Astrocyte of the cerebellum (primary cell): ENCODE measurements at regions not wholly inside any gene's neighbourhood (a gene's known extent, or its start where the extent isn't known, plus 50 kb on each side); places are given as distances from the start of the nearest gene placed in this dataset.

Experiments
- DNase-seq: peaks from one replicate; pipeline ENCODE4 v3.0.0-alpha.2; 2011; ENCODE audit warnings: low read depth
- H3K4me3 ChIP-seq: 2 replicates; pipeline ENCODE4 v1.5.1; 2011; ENCODE audit warnings: mild to moderate bottlenecking, low read depth, low read length, moderate library complexity
- in situ Hi-C: cut with HindIII; loops from 2 replicates; pipeline ENCODE4 v1.10.0; 2017; ENCODE audit warnings: low sequenced_read_pairs
- TF ChIP-seq, protein P1 (sequence below): IDR thresholded peaks from 2 replicates; pipeline ENCODE4 v1.5.1; 2012; ENCODE audit warnings: low read length, low read depth, moderate library complexity, mild to moderate bottlenecking; ENCODE audit errors: missing control alignments

DNA sequence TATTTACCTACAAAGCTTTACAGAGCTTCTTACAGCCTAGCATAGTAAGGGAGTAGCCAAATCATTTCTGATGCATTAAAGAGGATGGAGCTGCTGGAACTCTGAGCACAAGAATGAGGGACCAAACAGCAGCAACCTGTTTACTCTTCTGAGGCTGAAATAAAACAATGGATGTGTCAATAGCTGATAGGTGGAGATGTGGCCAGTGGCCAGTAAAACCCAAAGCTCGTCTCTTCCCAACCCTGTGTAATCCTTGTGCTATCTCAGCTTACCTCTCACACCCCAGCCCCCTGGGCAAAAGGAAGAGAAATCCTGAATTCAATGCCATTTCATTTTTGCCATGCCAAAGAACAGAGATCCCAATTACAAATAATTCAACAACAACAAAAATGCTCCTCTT, 446.7 kb upstream of the SMIM31 start:
- in situ Hi-C loops = no loop called here
- TF ChIP-seq, protein P1, sequence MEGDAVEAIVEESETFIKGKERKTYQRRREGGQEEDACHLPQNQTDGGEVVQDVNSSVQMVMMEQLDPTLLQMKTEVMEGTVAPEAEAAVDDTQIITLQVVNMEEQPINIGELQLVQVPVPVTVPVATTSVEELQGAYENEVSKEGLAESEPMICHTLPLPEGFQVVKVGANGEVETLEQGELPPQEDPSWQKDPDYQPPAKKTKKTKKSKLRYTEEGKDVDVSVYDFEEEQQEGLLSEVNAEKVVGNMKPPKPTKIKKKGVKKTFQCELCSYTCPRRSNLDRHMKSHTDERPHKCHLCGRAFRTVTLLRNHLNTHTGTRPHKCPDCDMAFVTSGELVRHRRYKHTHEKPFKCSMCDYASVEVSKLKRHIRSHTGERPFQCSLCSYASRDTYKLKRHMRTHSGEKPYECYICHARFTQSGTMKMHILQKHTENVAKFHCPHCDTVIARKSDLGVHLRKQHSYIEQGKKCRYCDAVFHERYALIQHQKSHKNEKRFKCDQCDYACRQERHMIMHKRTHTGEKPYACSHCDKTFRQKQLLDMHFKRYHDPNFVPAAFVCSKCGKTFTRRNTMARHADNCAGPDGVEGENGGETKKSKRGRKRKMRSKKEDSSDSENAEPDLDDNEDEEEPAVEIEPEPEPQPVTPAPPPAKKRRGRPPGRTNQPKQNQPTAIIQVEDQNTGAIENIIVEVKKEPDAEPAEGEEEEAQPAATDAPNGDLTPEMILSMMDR = no peak
- no peak overlapping the region for H3K4me3 ChIP-seq
- no peak for DNase-seq

DNA sequence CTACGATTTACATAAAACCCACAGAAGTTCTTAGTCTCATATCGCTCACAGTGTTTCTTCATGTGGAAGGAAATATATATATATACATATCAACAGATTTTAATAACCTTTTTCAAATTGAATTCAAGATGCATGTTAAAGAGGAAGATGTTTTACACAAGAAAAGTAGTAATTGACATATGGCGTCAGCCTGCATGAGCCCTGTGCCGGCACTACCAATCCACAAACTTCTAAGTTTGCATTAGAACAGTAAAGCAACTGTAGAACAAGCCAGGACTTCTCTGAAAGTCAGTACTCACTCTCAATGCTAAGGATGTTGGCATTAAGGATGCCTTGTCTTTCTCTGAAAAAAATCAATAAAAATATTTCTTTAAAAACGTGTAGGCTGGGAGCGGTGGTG, 441.3 kb upstream of the SMIM31 start:
- in situ Hi-C loops = no loop called here
- H3K4me3 ChIP-seq = no peak overlapping the region
- DNase-seq = no peak
- TF ChIP-seq, protein P1 = no peak

DNA sequence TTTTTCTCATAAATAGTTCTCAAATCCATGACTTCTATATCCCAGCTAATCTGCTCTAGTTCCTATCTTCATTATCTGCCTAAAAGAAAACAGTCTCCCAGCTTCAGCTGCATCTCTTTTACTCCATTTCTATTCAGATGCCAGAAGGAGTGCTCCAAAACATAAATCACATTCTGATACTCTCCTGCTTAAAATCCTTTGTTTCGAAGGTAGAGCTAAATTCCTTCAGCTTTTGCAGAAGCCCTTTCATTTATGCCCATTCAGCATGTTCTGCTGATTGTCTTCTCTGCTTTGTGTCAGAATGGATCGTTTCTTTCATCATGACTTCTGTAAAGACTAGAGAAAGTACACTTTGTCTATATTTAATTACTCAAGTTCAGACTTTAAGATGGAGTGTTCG, 440.1 kb upstream of the SMIM31 start:
- TF ChIP-seq, protein P1 = no peak
- in situ Hi-C loops = no loop called here
- DNase-seq = no peak
- no peak overlapping the region for H3K4me3 ChIP-seq

DNA sequence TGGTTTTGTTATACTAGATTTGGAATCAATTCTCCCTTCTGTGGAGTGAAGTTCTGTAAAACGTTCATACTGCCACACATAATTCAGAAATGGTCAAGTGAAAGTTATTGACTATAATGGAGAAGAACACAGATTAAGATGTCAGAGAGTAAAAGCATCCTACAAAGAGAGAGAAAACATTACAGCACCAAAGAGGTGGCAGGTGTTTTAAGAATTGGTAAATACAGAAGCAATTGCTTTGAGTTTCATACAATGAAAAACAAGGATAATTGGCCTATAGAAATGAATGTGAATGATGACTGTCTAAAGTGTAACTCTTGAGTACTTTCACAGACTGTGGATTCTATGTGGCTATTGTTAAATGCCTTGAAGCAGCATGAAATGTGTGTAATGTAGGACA, 435.6 kb upstream of the SMIM31 start:
- in situ Hi-C loops = no loop called here
- no peak overlapping the region for H3K4me3 ChIP-seq
- TF ChIP-seq, protein P1 = no peak
- DNase-seq = no peak

DNA sequence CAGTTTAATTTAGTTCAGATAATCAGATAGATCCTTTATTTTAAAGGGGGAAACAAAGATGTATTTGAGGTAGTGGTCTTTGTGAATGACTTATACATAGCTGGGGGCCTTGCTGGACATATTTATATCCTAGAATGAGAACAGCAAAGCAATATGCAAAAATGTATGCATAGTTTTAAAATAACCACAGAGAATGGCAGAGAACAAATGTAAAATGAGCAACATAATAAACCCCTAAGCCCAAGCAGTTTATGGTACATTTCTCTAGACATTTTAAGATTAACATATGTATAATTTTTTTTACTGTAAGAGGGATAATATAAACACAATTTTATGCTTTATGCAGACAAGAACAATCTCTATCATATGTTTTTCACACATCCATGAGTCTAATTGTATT, 434.2 kb upstream of the SMIM31 start:
- in situ Hi-C loops = no loop called here
- TF ChIP-seq, protein P1 = no peak
- DNase-seq = no peak
- no peak overlapping the region for H3K4me3 ChIP-seq

DNA sequence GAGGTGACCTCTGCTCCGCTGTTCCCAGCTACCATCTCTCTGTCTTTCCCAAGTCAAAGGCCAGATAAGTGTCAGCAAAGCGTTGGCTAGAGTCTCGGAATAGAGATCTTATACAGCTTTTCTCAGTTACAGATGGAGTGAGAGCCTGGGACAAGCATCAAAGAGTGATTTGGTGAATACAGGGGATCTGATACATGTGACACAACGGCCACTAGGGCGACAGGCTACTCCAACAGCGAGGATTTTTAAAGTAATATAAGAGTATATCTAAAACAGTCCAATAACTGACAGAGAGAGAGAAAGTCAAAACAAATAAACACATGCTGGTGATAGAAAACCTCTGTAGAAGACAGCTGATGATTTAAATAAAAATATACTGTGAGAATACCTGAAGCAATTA, 433.1 kb upstream of the SMIM31 start:
- TF ChIP-seq, protein P1 = no peak
- no peak for DNase-seq
- in situ Hi-C loops = no loop called here
- no peak overlapping the region for H3K4me3 ChIP-seq

DNA sequence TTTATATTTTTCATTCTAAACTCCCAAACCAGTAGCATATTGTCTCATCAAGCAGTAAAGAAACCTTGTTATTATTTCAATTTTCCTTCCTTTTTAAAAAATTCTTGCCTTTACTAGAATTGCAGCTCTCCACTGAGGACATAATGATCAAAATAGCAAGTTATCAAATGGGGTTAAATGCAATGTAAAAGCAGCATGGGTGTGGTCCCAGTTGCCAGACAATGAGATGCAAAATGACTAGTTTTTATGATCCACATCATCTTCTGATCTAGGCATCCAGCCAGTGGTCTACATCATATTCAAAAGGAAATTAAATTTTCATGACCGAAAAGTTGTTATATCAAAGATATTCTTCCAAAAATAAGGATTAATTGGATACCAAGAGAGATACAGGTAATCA, 427.9 kb upstream of the SMIM31 start:
- DNase-seq = no peak
- in situ Hi-C loops = no loop called here
- TF ChIP-seq, protein P1 = no peak
- H3K4me3 ChIP-seq = no peak overlapping the region
